ENCODE measurements at regions not wholly inside any gene's neighbourhood (a gene's known extent, or its start where the extent isn't known, plus 50 kb on each side); places are given as distances from the start of the nearest gene placed in this dataset.

GRCh38 chr1:198925567-198925966 is 286.7 kb downstream of the PTPRC start:
- DNase-seq (ENCODE audit: low read depth, low spot score) (no peak), FAIRE-seq (no peak), ATAC-seq (peak; percentile 18)
- TF ChIP-seq NFIC (IDR thresholded peaks at IDR 0.05; ENCODE audit: low read depth, low read length): peak; percentile 65; the same call in 1 of the 2 replicates
- no peak for TF ChIP-seq EGR1 (IDR thresholded peaks at IDR 0.05; ENCODE audit: borderline replicate concordance in 1 of 2, low read depth in 2 of 2, low read length in 2 of 2)
- TF ChIP-seq IRF4 (IDR thresholded peaks at IDR 0.05; ENCODE audit: low read depth, low read length): 0 out of 2 replicates have a peak, but pooled peaks have one; percentile 28
- TF ChIP-seq SREBF1 (IDR thresholded peaks at IDR 0.05; ENCODE audit: low read length): no peak
- TF ChIP-seq CREM (IDR thresholded peaks at IDR 0.05; ENCODE audit: low read depth): 0 out of 2 replicates have a peak, but pooled peaks have one; percentile 26
- TF ChIP-seq YY1 (IDR thresholded peaks at IDR 0.05; ENCODE audit: low read depth, low read length): 0 out of 2 replicates have a peak, but pooled peaks have one; percentile 24
- TF ChIP-seq ELK1 (IDR thresholded peaks at IDR 0.05; ENCODE audit: low read depth, low read length): no peak
- TF ChIP-seq RELB (IDR thresholded peaks at IDR 0.05; ENCODE audit: low read depth): peak; percentile 91
- peak; percentile 67; the same call in 1 of the 2 replicates for TF ChIP-seq RUNX3 (IDR thresholded peaks at IDR 0.05; ENCODE audit: low read length)
- TF ChIP-seq JUNB (IDR thresholded peaks at IDR 0.05): peak; percentile 92
- Histone ChIP-seq H2AFZ (ENCODE audit: control insufficient read depth, low read depth, low read length) (no peak overlapping the region), H3K9ac (ENCODE audit: control insufficient read depth, insufficient read depth, low read length) (no peak overlapping the region), H3K27ac (ENCODE audit: control insufficient read depth, insufficient read depth) (no peak overlapping the region), H4K20me1 (ENCODE audit: control insufficient read depth, insufficient read depth) (no peaks in the 10 kb centered on the region), H3K27me3 (replicated peaks in 1 of 2; ENCODE audit: control insufficient read depth in 2 of 2, insufficient read depth in 2 of 2, low read length in 1 of 2) (no peaks in the 10 kb centered on the region), H3K79me2 (ENCODE audit: control insufficient read depth, insufficient read depth, low read length) (peaks cover 38% of the 10 kb centered on the region), H3K4me1 (ENCODE audit: control insufficient read depth, insufficient read depth, low read length) (peaks cover 12% of the 10 kb centered on the region), H3K9me3 (replicated peaks; ENCODE audit: control insufficient read depth, insufficient read depth, low read length) (no peaks in the 10 kb centered on the region; the same call in 2 of the 3 replicates), H3K4me2 (ENCODE audit: control insufficient read depth, insufficient read depth) (no peak overlapping the region), H3K36me3 (ENCODE audit: control insufficient read depth in 2 of 2, insufficient read depth in 2 of 2, low read length in 1 of 2) (no peaks in the 10 kb centered on the region), H3K4me3 (no peak overlapping the region)
- ChIA-PET SMC1A (ENCODE audit: uncharacterized antibody, unreplicated experiment) (interaction anchor here (0.9 to 1.7 kb wide), 9 partner anchors 10 to 248 kb away, joined by 3 to 25 read pairs (median 3); no protein-coding TSS in a partner anchor), CTCF (interaction anchor here (0.6 to 1.1 kb wide), 3 partner anchors 21 to 318 kb away, joined by 3 to 7 read pairs (median 3); no protein-coding TSS in a partner anchor), POLR2A (interaction anchor here (1.0 to 1.4 kb wide), 4 partner anchors 9 to 12 kb away, joined by 4 to 6 read pairs (median 6); no protein-coding TSS in a partner anchor), RAD21 (ENCODE audit: unreplicated experiment) (interaction anchor here (0.8 to 4.3 kb wide), 7 partner anchors 10 to 318 kb away, joined by 3 to 59 read pairs (median 4); no protein-coding TSS in a partner anchor)
- intact Hi-C loops (cut with micrococcal nuclease; ENCODE audit: unreplicated experiment): no loop called here
- no TSS peak for BruUV-seq (replicated peaks)
- in situ Hi-C loops (cut with MboI): no loop called here
